Globus pallidus (tissue), 1 donor: ENCODE measurements at regions not wholly inside any gene's neighbourhood (a gene's known extent, or its start where the extent isn't known, plus 50 kb on each side); places are given as distances from the start of the nearest gene placed in this dataset.

Experiments
- DNase-seq: peaks from one replicate; pipeline ENCODE4 v3.0.0-alpha.2; 2015; ENCODE audit warnings: low spot score

DNA sequence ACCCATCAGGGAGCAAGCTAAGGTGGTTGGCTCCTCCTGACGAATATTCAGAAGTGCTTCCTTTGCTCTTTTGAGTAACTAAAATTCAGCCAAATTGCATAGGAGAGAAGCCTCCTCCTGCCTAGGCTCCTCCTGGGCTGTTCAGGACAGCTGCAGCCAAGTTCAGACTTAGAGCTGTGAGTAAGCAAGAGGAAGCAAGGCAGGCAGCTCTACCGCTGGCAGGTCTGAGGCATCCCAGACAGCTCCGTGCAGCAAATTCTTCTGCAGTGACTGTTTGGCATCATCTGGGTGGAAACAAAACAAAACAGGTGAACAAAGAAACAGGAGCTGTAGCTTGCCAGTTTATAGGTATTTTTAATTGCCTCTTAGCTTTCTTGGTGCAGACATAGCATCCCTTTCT lies 421.0 kb downstream of the GADD45G start:
- no peak for DNase-seq

- DNase-seq = no peak
These were observed 422.5 kb downstream of the GADD45G start for GRCh38 chr9:90027296-90027790.

DNA sequence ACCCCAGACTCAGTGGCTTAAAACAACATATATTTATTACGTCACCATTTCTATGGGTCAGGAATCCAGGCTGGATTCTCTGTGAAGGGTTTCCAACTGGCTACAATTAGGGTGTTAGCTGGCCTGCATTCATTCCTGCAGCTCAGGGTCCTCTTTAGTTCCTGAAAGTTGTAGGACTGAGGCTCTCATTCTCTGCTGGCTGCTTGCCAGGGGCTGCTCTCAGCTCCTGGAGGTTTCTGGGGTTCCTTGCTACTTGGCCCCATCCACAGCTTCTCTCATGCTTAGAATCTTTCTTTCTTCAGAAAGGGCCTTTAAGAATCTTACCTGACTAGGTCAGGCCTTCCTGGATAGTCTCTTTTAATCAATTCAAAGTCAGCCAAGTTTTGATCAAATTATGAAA lies 424.6 kb downstream of the GADD45G start:
- DNase-seq = no peak

GRCh38 chr9:90029996-90030395 lies 425.2 kb downstream of the GADD45G start:
- no peak for DNase-seq

DNA sequence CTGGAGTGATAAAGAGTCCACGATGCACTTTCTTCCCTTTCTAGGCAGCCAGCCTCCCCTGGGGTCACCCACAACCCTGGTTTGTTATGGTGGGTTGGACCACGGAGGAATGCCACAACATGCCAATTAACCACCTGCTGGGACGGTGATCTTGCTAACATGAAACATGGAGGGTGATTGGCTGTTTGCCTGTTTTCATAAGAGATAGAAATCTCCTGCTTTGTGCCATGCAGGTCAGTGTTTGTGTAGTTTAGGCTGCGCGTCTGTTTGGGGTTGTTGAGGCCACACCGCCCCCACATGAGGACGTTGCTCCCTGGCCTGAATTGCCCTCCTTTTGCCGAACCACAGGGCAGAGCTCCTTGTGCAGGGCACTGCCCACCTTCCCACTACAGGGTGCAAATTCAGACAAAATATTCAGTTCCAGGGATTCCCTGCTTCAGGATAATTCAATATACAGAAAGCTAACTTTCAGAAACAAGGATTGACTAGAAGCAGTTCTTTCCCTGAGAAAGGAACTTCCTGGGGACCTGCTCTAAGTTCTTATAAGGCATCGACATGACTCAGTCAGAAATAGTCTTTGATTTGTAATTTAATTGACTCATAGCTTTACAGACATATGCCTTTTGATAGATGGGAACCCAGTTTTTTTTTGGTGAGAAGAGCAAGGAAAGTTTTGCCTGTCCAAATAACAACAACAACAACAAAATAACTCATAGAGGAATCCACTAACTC lies 427.6 kb downstream of the GADD45G start:
- DNase-seq = no peak

DNA sequence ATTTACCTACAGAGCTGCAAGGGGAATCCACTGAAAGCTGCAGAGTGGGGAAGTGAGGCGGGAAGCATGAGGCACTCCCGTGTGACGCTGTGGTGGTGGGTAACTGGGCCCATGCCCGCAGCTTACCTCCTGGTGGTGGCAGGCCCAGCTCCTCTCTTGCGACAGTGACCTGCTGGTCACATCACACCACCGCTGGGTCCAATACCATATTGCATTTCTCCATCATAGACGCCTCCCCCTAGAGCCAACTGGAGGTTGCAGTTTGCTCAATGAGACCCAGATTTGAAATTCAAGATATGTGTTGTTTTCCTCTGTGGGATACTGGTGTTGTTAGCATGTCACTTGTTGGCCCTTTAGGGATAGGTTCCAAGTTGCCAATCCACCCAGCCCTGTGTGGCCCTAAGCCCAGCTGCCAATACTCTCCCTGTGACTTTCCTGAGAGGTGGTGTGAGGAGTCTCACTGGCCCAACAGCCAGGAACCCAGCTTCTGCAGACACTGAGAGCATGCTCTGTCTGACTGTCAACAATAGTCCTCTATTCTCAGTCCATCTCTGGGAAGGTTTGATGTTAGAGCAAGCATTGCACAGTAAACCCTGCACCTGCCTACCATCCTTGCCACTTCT lies 428.3 kb downstream of the GADD45G start:
- DNase-seq = no peak

GRCh38 chr9:90034071-90034470 lies 429.3 kb downstream of the GADD45G start:
- DNase-seq = no peak

DNA sequence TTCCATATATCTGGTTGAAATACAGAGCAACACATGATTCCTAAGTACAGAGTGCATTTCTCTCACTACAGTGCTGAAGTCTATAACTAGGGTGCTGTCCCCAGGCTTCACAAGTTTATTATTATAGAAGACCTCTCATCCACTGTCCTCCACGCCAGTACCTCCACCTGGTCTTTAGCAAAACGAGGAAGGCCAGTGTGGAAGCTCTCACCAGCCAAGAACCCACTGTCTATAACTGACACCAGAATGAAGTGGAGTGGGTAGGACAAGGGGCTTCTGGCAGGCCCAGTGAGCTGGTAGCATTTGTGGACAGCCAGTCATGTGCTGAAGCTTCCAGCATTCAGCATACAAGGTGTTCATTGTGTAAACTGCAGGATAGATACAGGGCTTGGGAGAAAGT lies 430.7 kb downstream of the GADD45G start:
- DNase-seq = no peak

DNA sequence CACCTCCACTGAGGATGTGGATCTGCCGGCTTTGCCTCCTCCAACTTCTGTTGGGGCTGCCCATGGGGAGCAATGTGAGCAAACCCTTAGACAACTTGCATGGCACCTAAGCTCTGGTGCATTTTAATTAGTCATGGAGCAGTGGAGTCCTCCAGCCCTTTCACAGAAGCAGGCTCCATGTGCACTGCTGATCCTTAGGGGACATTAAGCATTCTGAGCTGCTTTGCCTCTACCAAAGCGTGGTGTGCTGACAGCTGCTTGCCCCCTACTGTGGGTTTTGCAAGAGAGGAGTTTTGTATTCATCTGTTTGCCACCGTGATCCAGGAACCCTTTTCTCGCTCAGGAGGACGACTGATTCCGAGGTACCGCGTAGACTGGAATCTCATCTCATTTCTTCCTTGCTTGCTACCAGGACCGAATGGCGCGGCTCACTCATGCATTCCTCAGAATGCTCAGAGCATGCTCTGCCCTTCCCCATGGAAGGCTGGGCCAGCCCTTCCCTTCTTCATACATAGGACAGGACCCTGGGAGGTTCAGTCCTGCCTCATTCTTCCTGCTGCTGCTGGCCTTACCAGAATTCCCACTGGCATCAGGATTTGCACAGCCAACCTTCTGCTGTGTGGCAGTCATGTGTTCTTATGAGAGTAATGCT lies 432.5 kb downstream of the GADD45G start:
- DNase-seq = no peak

DNA sequence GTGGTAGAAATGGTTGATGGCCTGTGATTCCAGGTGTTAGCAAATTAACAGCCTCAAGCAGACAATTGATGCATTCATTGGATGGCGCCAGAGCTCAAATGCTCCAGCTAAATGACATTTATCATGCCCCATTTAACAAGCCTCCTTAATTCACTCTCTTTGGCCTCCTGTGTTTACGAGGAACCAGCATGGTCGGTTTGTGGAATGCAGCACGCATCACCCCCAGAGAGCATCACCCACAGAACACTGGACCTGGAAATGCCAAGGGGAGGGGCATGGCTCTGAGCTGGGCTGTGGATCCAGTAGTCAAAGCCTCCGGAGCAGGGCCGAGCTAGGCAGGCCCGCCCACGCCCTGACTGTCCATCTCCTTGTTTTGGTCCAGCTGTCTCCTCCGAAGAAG lies 434.0 kb downstream of the GADD45G start:
- no peak for DNase-seq

GRCh38 chr9:90044263-90044662 lies 439.5 kb downstream of the GADD45G start:
- no peak for DNase-seq

DNA sequence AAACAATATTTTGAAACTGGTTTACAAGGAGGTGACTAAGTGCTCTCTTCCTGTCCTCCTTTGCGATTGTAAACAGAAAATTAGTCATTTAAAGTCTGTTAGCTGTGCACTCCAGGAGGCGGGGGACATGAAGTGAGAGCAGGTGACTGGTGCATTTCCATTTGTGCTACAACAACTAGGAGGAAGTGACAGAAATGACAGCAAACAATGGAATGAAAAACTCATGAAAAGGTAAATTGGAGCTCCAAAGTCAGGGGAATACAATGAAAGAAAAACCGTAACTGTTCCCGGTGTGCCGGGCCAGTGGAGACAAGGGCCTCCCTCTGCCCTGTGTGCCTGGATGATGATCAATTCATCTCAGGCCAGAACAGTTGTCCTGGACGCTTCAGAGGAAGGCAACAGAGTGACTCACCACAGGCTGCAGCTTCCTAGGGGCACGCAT lies 439.9 kb downstream of the GADD45G start:
- DNase-seq = no peak

- no peak for DNase-seq
These were observed 441.6 kb downstream of the GADD45G start for GRCh38 chr9:90046317-90046861.

GRCh38 chr9:90047828-90048227 lies 443.0 kb downstream of the GADD45G start:
- no peak for DNase-seq

DNA sequence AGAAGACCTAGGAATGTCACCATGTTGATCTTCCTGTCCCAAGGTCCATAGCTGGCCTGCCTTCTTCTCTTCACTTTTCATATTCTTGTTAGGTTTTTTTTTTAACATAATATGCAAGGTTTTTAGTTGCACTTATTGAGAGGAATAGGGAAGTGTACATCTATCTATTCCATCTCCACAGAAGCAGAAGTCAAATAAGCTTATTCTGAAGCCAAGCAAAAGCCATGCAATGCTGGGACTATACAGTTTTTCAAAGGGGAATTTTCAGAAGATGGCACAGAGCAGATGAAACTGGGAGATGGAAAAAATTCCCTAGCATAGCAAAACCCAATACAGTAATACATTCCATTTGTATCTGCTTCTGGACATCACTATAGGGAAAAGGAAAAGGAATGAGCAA lies 447.6 kb downstream of the GADD45G start:
- no peak for DNase-seq

GRCh38 chr9:90053027-90053426 lies 448.2 kb downstream of the GADD45G start:
- DNase-seq = no peak

- no peak for DNase-seq
These were observed 450.0 kb downstream of the GADD45G start for GRCh38 chr9:90054810-90055209.

DNA sequence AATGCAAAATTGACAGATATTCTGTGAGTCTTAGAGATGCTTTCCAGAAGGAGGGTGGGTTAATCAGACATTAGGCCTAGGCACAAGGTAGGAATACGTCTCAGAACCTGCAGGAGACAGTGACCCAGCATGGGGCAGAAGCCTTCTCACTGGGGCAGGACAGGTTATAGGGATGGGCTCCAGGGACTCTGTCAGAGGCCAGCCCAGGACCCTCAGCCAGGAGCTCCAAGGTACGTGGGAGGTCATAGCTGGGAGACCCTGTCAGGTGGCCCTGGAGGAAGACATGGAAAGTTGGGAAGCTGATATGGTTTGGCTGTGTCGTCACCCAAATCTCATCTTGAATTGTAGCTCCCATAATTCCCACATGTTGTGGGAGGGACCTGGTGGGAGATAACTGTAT lies 450.4 kb downstream of the GADD45G start:
- no peak for DNase-seq

DNA sequence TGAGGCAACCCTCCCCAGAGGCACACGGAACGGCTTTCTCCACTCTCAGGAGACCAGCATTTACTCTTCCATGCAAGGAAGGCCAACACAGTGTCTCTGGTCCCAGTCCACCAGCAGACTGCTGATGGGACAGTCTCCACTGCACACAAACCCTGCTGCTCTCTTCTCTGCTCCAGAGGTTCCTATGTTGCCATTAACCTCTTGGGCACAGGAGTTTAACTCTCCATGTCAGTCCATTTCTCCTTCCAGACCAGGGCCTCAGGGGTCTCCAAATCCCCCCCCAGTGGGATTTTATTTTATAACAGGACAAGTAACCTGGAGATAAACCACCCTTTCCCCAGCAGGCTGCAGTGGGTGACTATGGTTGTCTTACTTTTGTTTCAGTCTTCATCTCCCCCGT lies 452.5 kb downstream of the GADD45G start:
- DNase-seq = no peak

GRCh38 chr9:90058182-90058763 lies 453.5 kb downstream of the GADD45G start:
- no peak for DNase-seq

- no peak for DNase-seq
These were observed 454.6 kb downstream of the GADD45G start for GRCh38 chr9:90059436-90059835.

- DNase-seq = no peak
These were observed 455.4 kb downstream of the GADD45G start for GRCh38 chr9:90060256-90060655.

DNA sequence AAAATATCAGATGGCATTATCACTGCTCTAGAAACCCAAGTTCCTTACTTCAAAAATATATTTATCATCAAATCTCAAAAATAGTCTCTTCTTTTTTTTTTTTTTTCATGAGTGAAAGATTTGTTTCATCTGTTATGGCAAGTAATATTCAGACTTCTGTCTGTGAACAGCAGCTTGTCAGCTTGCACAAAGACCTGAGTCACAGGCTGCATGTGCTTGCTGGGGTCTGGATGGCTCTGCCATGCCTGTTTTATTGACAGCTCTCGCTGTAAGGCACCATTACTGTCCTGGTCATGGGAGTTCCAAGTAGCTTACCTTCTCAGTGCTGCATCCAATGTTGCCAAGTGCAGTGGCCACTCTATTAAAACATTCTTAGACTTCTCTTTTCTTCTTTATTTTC lies 456.4 kb downstream of the GADD45G start:
- no peak for DNase-seq
